GM20000 (cell line): ENCODE measurements at regions not wholly inside any gene's neighbourhood (a gene's known extent, or its start where the extent isn't known, plus 50 kb on each side); places are given as distances from the start of the nearest gene placed in this dataset.

Experiments
- DNase-seq: peaks from one replicate; pipeline ENCODE4 v3.0.0; 2012; ENCODE audit warnings: low spot score
- CTCF ChIP-seq: IDR thresholded peaks from 2 replicates; pipeline ENCODE4 v1.5.1; 2012; ENCODE audit warnings: mild to moderate bottlenecking, control low read depth; ENCODE audit errors: extremely low read depth, missing control alignments

GRCh38 chr11:96960926-96961325 lies 571.1 kb downstream of the JRKL start:
- DNase-seq, result no peak
- no peak for TF ChIP-seq CTCF

DNA sequence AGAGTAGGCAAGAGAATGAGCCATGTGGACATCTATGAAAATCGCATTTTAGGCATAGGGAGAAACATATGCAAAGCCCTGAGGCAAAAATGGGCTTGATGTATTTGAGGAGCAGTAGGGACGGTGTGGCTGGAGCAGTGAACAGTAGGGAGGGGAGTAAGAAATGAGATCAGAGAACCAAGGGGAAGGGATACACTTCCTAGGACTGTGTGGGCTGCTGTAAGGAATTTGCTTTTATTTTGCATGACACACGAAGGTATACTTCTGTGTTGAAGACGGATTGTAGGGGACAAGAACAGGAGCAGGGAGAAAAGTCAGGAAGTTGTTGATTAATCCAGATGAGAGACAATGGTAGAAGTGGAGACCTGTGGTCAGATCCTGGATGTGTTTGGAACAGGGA lies 572.1 kb downstream of the JRKL start:
- DNase-seq, result no peak
- no peak for TF ChIP-seq CTCF

DNA sequence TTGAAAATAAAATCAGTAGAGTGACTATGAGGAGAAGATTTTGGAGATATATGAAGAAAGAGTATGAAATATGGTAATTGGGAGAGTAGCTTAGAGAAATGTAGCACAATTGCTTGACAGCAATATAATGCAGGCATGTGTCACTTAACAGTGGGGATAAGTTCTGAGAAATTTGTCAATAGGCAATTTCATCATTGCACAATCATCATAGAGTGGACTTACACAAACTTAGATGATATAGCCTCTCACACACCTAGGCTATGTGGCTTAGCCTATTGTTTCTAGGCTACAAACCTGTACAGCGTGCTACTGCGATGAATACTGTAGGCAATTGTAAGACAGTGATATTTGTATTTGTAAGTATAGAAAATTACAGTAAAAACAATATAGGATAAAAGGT lies 573.6 kb downstream of the JRKL start:
- no peak for DNase-seq
- no peak for TF ChIP-seq CTCF

- no peak for DNase-seq
- TF ChIP-seq CTCF, result no peak
Observed at GRCh38 chr11:96964661-96965060, 574.8 kb downstream of the JRKL start.

DNA sequence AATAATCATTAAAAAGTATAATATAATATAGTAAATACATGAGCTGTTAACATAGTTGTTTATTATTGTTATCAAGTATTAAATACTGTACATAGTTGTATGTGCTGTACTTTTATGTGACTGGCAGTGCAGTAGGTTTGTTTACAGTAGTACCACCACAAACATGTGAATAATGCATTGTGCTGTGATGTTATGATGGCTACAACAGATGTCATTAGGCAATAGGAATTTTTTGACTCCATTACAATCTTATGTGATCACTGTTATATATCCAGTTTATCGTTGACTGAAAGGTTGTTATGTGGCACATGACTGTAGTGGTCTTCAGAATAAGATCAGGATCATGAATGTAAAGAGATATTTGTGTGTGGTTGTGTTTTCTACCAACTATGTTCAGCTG lies 577.8 kb downstream of the JRKL start:
- no peak for DNase-seq
- no peak for TF ChIP-seq CTCF

GRCh38 chr11:96969251-96969650 lies 579.4 kb downstream of the JRKL start:
- TF ChIP-seq CTCF, result no peak
- DNase-seq, result no peak

DNA sequence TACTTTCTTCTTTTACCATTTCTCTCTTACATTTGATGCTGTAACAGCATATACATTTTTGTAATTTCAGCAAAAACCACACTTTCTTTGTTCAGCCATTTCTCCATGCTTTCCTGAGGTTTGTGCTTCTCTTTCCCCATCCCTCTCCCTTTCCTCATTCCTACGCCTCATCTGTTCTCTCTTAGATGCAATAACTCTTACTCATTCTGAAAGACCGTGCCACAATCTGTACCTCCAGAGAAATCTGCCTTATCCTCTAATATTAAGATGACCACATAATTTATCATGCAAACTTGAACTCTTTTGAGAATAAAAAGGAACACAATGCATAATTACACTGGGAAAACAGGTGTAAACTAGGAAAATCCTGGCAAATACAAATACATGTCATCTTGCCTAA lies 588.9 kb downstream of the JRKL start:
- no peak for DNase-seq
- no peak for TF ChIP-seq CTCF
